ENCODE measurements at regions not wholly inside any gene's neighbourhood (a gene's known extent, or its start where the extent isn't known, plus 50 kb on each side); places are given as distances from the start of the nearest gene placed in this dataset.
"Not testable (repeated sequence)": the region's sequence is repeated elsewhere in the genome, so short reads cannot be mapped to it uniquely, and the experiment has no call there.

DNA sequence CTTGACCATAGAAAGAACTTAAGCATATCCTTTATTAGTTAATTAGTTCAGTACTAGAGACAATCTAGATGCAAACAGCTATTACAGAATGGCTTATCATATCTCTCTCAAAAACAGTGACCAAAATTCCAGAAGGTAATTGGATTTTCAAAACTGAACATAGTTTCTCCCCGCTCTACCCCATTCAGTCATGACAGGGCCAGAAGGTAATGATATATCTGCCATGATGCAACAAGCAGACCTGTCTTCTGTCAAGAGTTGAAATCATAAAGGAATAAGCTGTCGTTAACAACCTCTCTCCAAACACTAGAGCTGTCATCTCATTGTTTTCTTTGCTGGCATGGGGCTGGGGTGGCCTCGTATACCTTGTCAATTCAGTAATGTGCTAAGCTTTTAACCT is 200.5 kb upstream of the POU5F2 start:
- DNase-seq (ENCODE audit: low read depth, low spot score) (no peak), ATAC-seq (no peak), FAIRE-seq (peak; percentile 31)
- Histone ChIP-seq H3K9me3 (replicated peaks; ENCODE audit: control insufficient read depth, insufficient read depth, low read length) (no peaks in the 10 kb centered on the region), H3K79me2 (ENCODE audit: control insufficient read depth, insufficient read depth, low read length) (no peaks in the 10 kb centered on the region), H3K4me1 (ENCODE audit: control insufficient read depth, insufficient read depth, low read length) (no peaks in the 10 kb centered on the region), H3K4me2 (ENCODE audit: control insufficient read depth, insufficient read depth) (no peak overlapping the region), H3K4me3 (no peak overlapping the region), H3K27me3 (replicated peaks in 1 of 2; ENCODE audit: control insufficient read depth in 2 of 2, insufficient read depth in 2 of 2, low read length in 1 of 2) (no peaks in the 10 kb centered on the region), H4K20me1 (ENCODE audit: control insufficient read depth, insufficient read depth) (no peaks in the 10 kb centered on the region), H2AFZ (ENCODE audit: control insufficient read depth, low read depth, low read length) (no peak overlapping the region), H3K36me3 (ENCODE audit: control insufficient read depth in 2 of 2, insufficient read depth in 2 of 2, low read length in 1 of 2) (no peaks in the 10 kb centered on the region), H3K27ac (ENCODE audit: control insufficient read depth, insufficient read depth) (no peak overlapping the region), H3K9ac (ENCODE audit: control insufficient read depth, insufficient read depth, low read length) (no peak overlapping the region)
- intact Hi-C loops (cut with micrococcal nuclease; ENCODE audit: unreplicated experiment) = no loop called here
- SMC1A ChIA-PET (ENCODE audit: uncharacterized antibody, unreplicated experiment) = interaction anchor here (1.2 kb wide), 1 partner anchor 11 kb away, joined by 3 read pairs; no protein-coding TSS in a partner anchor
- in situ Hi-C loops (cut with MboI) = no loop called here
- no TSS peak for BruUV-seq (replicated peaks)
- CTCF ChIA-PET = interaction anchor here (2.1 kb wide), 1 partner anchor 15 kb away, joined by 7 read pairs; no protein-coding TSS in a partner anchor
- RAD21 ChIA-PET (ENCODE audit: unreplicated experiment) = no interaction called here
- 100% methylated on average over 3 of the region's 3 CpGs for WGBS (ENCODE audit: insufficient coverage, insufficient replicate concordance, low lambda C conversion rate, missing lambda C conversion rate)
- no peak for TF ChIP-seq FOXK2 (IDR thresholded peaks at IDR 0.05)
- TF ChIP-seq TBL1XR1 (IDR thresholded peaks at IDR 0.05; ENCODE audit: low read depth, low read length) = no peak
- POLR2A ChIA-PET = no interaction called here

- SMC1A ChIA-PET (ENCODE audit: uncharacterized antibody, unreplicated experiment); H3K27me3 ChIP-seq (replicated peaks in 1 of 2; ENCODE audit: control insufficient read depth in 2 of 2, insufficient read depth in 2 of 2, low read length in 1 of 2); H3K9me3 ChIP-seq (replicated peaks; ENCODE audit: control insufficient read depth, insufficient read depth, low read length); RAD21 ChIA-PET (ENCODE audit: unreplicated experiment); FAIRE-seq; CTCF ChIA-PET; H3K27ac ChIP-seq (ENCODE audit: control insufficient read depth, insufficient read depth); H3K4me3 ChIP-seq; DNase-seq (ENCODE audit: low read depth, low spot score); in situ Hi-C loops (cut with MboI); intact Hi-C loops (cut with micrococcal nuclease; ENCODE audit: unreplicated experiment); H3K79me2 ChIP-seq (ENCODE audit: control insufficient read depth, insufficient read depth, low read length); H3K36me3 ChIP-seq (ENCODE audit: control insufficient read depth in 2 of 2, insufficient read depth in 2 of 2, low read length in 1 of 2); H3K4me2 ChIP-seq (ENCODE audit: control insufficient read depth, insufficient read depth); BruUV-seq (replicated peaks); H4K20me1 ChIP-seq (ENCODE audit: control insufficient read depth, insufficient read depth); H2AFZ ChIP-seq (ENCODE audit: control insufficient read depth, low read depth, low read length); ATAC-seq; H3K9ac ChIP-seq (ENCODE audit: control insufficient read depth, insufficient read depth, low read length); H3K4me1 ChIP-seq (ENCODE audit: control insufficient read depth, insufficient read depth, low read length): not testable (repeated sequence)
- 95% methylated on average over 2 of the region's 2 CpGs for WGBS (ENCODE audit: insufficient coverage, insufficient replicate concordance, low lambda C conversion rate, missing lambda C conversion rate)
- POLR2A ChIA-PET = interaction anchor here (0.6 kb wide), 1 partner anchor 831 kb away, joined by 3 read pairs; no protein-coding TSS in a partner anchor
Measured at GRCh38 chr5:93933269-93933668, 191.9 kb upstream of the POU5F2 start.

Data from GM12878 (cell line).